ENCODE measurements at regions not wholly inside any gene's neighbourhood (a gene's known extent, or its start where the extent isn't known, plus 50 kb on each side); places are given as distances from the start of the nearest gene placed in this dataset.

GRCh38 chr21:16751695-16752474 is 761.0 kb upstream of the CXADR start:
- TF ChIP-seq, protein P1, sequence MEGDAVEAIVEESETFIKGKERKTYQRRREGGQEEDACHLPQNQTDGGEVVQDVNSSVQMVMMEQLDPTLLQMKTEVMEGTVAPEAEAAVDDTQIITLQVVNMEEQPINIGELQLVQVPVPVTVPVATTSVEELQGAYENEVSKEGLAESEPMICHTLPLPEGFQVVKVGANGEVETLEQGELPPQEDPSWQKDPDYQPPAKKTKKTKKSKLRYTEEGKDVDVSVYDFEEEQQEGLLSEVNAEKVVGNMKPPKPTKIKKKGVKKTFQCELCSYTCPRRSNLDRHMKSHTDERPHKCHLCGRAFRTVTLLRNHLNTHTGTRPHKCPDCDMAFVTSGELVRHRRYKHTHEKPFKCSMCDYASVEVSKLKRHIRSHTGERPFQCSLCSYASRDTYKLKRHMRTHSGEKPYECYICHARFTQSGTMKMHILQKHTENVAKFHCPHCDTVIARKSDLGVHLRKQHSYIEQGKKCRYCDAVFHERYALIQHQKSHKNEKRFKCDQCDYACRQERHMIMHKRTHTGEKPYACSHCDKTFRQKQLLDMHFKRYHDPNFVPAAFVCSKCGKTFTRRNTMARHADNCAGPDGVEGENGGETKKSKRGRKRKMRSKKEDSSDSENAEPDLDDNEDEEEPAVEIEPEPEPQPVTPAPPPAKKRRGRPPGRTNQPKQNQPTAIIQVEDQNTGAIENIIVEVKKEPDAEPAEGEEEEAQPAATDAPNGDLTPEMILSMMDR (conservative IDR thresholded peaks at IDR 0.05; ENCODE audit: low read depth in 2 of 2), result no peak
- no peak for TF ChIP-seq POLR2AphosphoS5 (IDR thresholded peaks at IDR 0.05; ENCODE audit: low read depth)
- TF ChIP-seq, protein P2, sequence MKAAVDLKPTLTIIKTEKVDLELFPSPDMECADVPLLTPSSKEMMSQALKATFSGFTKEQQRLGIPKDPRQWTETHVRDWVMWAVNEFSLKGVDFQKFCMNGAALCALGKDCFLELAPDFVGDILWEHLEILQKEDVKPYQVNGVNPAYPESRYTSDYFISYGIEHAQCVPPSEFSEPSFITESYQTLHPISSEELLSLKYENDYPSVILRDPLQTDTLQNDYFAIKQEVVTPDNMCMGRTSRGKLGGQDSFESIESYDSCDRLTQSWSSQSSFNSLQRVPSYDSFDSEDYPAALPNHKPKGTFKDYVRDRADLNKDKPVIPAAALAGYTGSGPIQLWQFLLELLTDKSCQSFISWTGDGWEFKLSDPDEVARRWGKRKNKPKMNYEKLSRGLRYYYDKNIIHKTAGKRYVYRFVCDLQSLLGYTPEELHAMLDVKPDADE (IDR thresholded peaks at IDR 0.05), result no peak

All from GM23338 (cell line).